Ascending aorta (tissue), 2 donors: ENCODE measurements at regions not wholly inside any gene's neighbourhood (a gene's known extent, or its start where the extent isn't known, plus 50 kb on each side); places are given as distances from the start of the nearest gene placed in this dataset.

Experiments used
- DNase-seq, 2 donors: peaks; one replicate each; pipeline ENCODE4 v3.0.0-alpha.2; 2019; ENCODE audit warnings: low spot score in 2 of 2
- H3K27ac ChIP-seq, 2 donors: fragments of 200-600 bp; sonication (generic); one replicate each; pipeline ENCODE4 v1.5.1; 2016 to 2017; ENCODE audit warnings: mild to moderate bottlenecking in 1 of 2
- H3K27me3 ChIP-seq: fragments of 200-600 bp; sonication (generic); one replicate; pipeline ENCODE4 v1.5.1; 2017
- H3K36me3 ChIP-seq, 2 donors: fragments of 200-600 bp; sonication (generic); one replicate each; pipeline ENCODE4 v1.5.1; 2016
- H3K4me1 ChIP-seq, 2 donors: fragments of 200-600 bp; sonication (generic); one replicate each; pipeline ENCODE4 v1.5.1; 2016 to 2017; ENCODE audit warnings: mild to moderate bottlenecking in 1 of 2
- H3K4me3 ChIP-seq, 2 donors: fragments of 200-600 bp; sonication (generic); one replicate each; pipeline ENCODE4 v1.5.1; 2016 to 2017; ENCODE audit warnings: mild to moderate bottlenecking in 1 of 2
- H3K9me3 ChIP-seq, 2 donors: fragments of 200-600 bp; sonication (generic); one replicate each; pipeline ENCODE4 v1.5.1; 2016
- CTCF ChIP-seq, 3 experiments: fragments of 200-600 bp in 2 of 3; fragments of 450-650 bp in 1 of 3; sonication (generic) in 2 of 3; IDR thresholded peaks; one replicate each; pipeline ENCODE4 v1.5.1; 2016 to 2019; ENCODE audit warnings: antibody characterized with exemption in 3 of 3, mild to moderate bottlenecking in 1 of 3, moderate library complexity in 1 of 3
- intact Hi-C: fragments of 100-400 bp; cut with DNase I; formaldehyde crosslinking; loops from one replicate; pipeline ENCODE4 v1.15.1; 2023

GRCh38 chr4:96354036-96354712 lies 514.3 kb downstream of the PDHA2 start:
- H3K27ac ChIP-seq: no peak overlapping the region
- TF ChIP-seq CTCF (IDR thresholded peaks at IDR 0.05): no peak
- intact Hi-C loops: no loop called here

GRCh38 chr4:96355414-96355813 lies 515.5 kb downstream of the PDHA2 start:
- intact Hi-C loops: no loop called here
- TF ChIP-seq CTCF (IDR thresholded peaks at IDR 0.05): no peak

More at GRCh38 chr4:96354036-96354712, 514.3 kb downstream of the PDHA2 start:
- Histone ChIP-seq H3K27me3 (no peaks in the 10 kb centered on the region), H3K36me3 (no peaks in the 10 kb centered on the region), H3K4me1 (no peaks in the 10 kb centered on the region), H3K9me3 (no peaks in the 10 kb centered on the region), H3K4me3 (no peak overlapping the region)
- DNase-seq: no peak

GRCh38 chr4:96356591-96357370 lies 516.9 kb downstream of the PDHA2 start:
- DNase-seq: no peak
- Histone ChIP-seq H3K27ac (no peak overlapping the region), H3K27me3 (no peaks in the 10 kb centered on the region), H3K4me3 (no peak overlapping the region), H3K36me3 (no peaks in the 10 kb centered on the region), H3K4me1 (no peaks in the 10 kb centered on the region), H3K9me3 (no peaks in the 10 kb centered on the region)
- no peak for TF ChIP-seq CTCF (IDR thresholded peaks at IDR 0.05)
- intact Hi-C loops: no loop called here

More at GRCh38 chr4:96355414-96355813, 515.5 kb downstream of the PDHA2 start:
- no peak overlapping the region for H3K4me3 ChIP-seq
- H3K27ac ChIP-seq: no peak overlapping the region
- no peaks in the 10 kb centered on the region for H3K9me3 ChIP-seq
- H3K36me3 ChIP-seq: no peaks in the 10 kb centered on the region
- H3K4me1 ChIP-seq: no peaks in the 10 kb centered on the region
- no peak for DNase-seq
- H3K27me3 ChIP-seq: no peaks in the 10 kb centered on the region

- no peak overlapping the region for H3K27ac ChIP-seq
- no peaks in the 10 kb centered on the region for H3K27me3 ChIP-seq
- peaks cover 0 to 4% of the 10 kb centered on the region in 2 donors for H3K9me3 ChIP-seq
- DNase-seq: no peak
- no peak for TF ChIP-seq CTCF (IDR thresholded peaks at IDR 0.05)
- H3K36me3 ChIP-seq: no peaks in the 10 kb centered on the region
- no peaks in the 10 kb centered on the region for H3K4me1 ChIP-seq
- H3K4me3 ChIP-seq: no peak overlapping the region
- intact Hi-C loops: no loop called here
Measured at GRCh38 chr4:96366632-96367031, 526.7 kb downstream of the PDHA2 start.

DNA sequence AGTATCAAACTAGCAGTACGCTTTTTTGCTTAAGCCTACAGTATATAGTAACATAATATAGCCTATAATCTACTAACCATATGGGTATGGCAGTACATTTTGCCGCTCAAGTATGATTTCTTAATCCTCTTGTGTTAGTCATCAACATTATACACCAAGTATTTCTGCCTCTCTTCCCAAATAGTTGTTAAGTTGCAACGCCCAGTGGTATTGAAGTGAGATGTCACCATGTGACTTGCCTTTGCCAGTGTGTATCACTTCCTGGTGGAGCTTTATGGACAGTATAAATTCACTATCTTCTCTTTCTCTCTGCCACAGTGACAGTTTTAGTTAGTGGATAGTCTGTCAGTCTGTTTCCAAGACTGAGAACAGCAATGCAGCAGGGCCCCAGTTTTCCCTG lies 535.5 kb downstream of the PDHA2 start:
- H3K9me3 ChIP-seq: peaks cover 0 to 4% of the 10 kb centered on the region in 2 donors
- H3K27ac ChIP-seq: no peak overlapping the region
- intact Hi-C loops: no loop called here
- no peak overlapping the region for H3K4me3 ChIP-seq
- no peaks in the 10 kb centered on the region for H3K27me3 ChIP-seq
- H3K36me3 ChIP-seq: no peaks in the 10 kb centered on the region
- no peak for DNase-seq
- no peak for TF ChIP-seq CTCF (IDR thresholded peaks at IDR 0.05)
- H3K4me1 ChIP-seq: no peaks in the 10 kb centered on the region
